IPS-NIHi7 (cell line): ENCODE measurements at regions not wholly inside any gene's neighbourhood (a gene's known extent, or its start where the extent isn't known, plus 50 kb on each side); places are given as distances from the start of the nearest gene placed in this dataset.
"Not testable (repeated sequence)": the region's sequence is repeated elsewhere in the genome, so short reads cannot be mapped to it uniquely, and the experiment has no call there.

ENCODE experiments used
- DNase-seq: peaks from one replicate; pipeline ENCODE4 v3.0.0; 2012; ENCODE audit warnings: mixed read lengths; ENCODE audit errors: extremely low spot score

DNA sequence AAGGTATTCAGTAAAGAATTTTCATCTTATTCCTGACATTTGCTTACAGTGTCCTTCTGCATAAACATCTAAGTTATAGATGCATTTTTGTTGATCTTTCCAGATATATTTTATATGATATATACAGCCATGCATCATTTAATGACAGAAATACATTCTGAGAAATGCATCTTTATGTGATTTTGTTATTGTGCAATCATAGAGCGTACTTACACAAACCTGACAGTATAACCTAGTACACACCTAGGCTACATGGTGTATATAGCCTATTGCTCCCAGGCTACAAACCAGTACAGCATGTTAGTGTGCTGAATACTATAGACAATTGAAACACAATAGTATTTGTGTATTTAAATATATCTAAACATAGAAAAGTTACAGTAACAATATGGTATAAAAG is 642.0 kb downstream of the XPNPEP1 start:
- DNase-seq, result no peak

DNA sequence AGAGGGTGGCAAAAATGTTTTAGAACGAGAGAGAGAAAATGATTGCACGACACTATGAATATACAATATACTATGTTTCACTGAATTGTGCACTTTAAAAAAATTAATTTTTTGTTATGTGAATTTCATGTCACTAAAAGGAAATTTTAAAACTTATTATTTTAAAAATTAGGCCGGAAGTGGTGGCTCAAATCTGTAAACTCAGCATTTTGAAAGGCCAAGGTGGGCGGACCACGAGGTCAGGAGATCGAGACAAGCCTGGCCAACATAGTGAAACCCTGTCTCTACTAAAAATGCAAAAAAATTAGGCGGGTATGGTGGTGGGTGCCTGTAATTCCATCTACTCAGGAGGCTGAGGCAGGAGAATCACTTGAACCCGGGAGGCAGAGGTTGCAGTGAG is 642.5 kb downstream of the XPNPEP1 start:
- no peak for DNase-seq

DNA sequence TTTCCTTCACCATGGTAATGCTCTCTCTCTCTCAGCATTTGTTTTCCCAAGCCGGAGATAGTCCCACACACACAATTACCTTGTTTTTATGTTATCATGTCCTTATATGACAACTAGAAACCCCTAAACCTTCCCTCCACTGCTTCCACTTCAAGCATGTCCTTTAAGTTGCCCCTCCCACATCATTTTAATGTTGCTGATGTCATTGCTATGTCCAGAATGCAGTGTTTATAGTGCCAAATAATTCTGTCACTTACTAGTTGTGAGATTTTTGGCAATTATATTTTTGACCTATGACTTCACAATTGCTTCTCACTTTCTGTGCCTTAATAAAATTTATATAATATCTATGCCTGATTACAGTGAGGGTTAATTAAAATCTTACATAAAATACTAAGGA is 645.9 kb downstream of the XPNPEP1 start:
- no peak for DNase-seq

DNA sequence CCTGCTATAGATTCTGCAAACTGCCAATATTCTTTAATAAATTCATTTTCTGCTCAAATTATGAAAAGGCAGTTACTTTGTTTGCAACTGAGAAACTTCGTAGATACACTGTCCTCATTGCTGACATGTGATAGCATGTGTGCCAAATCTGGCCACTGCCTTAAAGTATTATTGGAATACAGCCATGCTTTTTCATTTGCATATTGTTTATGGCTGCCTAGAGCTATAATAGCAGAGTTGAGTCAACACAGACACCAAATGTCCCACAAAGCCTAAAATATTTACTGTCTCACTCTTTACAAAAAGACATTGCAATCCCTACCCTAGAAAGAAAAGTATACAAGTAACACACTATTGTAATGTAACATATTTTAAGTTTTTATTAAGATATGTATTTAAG is 647.4 kb downstream of the XPNPEP1 start:
- no peak for DNase-seq

DNA sequence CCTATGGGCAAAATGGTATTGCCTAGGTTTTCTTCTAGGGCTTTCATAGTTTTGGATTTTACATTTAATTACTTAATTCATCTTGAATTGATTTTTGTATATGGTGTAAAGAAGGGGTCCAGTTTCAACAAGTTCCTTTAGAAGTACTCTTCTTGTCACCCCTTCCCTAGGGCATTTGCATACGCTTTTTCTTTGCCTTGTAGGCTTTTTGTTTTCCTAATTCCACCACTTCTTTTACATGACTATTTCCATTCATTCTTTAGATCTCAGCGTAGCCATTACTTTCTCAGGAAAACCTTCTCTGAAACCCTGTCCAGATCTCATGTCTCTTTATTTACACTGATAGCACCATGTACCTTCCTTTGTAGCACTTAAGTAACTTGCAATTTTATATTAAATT is 648.6 kb downstream of the XPNPEP1 start:
- no peak for DNase-seq

DNA sequence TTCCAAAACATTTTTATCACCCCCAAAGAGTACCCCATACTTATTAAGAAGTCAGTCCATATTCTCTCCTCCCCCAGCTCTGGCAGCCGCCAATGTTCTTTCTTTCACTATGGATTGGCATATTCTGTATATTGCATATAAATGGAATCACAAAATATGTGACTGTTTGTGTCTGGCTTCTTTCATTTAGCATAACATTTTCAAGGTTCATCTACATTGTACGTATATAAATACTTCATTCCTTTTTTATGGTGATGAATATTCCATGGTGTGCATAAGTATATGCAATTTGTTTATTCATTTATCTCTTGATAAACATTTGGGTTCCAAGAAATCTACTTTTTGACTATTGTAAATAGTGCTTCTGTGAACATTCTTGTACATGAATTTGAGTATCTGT is 653.1 kb downstream of the XPNPEP1 start:
- no peak for DNase-seq

DNA sequence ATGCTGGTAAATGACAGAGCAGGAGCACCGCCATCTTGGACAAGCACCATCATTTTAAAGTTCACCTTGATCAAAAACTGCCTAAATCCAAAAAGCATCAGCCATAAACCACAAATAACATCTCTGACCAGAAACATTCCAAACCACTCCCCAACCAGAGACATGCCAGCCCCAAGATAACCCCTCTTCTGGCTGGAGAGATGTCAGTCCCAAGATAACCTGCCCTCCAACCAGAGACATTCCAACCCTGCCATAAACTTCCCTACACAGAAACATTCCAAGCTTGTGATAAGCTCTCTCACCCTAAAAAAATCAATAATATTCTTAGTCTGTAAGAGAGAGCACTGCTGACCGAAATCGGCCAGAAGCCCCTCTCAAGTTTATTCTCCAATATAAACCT is 659.3 kb downstream of the XPNPEP1 start:
- DNase-seq, result no peak

DNA sequence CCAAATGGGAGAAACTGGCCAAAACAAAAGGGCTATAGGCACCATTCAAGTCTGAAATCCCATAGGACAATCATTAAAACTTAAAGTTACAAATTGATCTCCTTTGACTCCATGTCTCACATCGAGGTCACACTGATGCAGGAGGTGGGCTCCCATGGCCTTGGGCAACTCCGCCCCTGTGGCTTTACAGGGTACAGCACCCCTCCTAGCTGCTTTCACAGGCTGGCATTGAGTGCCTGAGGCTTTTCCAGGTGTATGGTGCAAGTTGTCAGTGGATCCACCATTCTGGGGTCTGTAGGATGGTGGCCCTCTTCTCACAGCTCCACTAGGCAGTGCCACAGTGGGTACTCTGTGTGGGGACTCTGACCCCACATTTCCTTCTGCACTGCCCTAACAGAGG is 662.1 kb downstream of the XPNPEP1 start:
- no peak for DNase-seq

DNA sequence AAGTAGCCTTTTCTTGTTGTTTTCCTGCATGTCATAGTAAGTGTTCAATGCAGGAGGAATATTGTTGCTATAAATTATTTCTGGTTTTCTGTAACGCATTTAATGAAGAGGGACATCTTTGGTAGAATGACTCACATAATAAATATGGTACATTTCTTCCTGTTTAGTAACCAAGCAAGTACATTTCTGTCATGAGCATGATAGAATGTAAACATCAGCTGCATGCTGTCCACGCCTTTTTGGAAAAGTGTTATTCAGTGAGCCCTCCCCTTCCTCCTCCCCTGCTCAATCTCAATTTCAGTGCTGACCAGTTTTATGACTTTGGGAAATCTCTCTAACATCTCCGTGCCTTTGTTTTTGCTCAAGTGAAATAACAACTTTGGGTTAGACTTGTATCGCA is 664.0 kb downstream of the XPNPEP1 start:
- no peak for DNase-seq

DNA sequence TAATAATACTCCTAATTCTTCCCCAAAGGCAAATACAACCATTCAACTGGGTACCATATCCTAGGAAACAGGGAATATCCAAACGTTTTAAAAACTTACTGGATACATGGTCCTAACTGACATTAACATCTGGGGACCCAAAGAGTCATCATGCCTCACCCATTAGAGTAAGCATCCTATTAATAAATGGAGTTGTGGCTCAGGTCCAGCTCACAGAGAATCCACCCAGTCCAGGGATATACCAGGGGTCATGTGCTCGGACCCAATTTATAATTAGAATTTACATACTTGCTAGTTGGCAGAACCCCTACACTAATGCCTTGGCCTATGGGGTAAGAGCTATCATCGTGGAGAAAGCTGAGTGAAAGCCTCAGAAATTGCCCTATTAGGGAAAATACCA is 670.0 kb downstream of the XPNPEP1 start:
- no peak for DNase-seq

DNA sequence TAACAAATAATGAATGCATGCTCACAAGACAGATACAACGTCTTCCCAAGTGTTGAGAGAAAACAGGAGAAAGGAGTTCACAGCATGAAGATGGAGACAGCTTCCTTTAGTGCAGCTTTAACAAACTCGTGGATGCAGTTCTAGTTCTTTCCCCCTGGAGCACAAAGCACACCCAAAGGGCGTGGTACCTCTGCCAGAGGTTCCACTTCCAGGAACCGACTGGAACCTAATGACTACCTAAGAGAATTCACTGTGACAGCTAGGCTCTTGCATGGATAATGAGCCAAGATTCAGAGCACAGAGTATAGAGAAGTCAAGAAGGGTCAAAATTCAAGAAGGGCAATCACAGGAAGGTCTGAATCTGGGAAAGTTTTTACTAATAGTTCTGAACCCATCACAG is 673.2 kb downstream of the XPNPEP1 start:
- no peak for DNase-seq

DNA sequence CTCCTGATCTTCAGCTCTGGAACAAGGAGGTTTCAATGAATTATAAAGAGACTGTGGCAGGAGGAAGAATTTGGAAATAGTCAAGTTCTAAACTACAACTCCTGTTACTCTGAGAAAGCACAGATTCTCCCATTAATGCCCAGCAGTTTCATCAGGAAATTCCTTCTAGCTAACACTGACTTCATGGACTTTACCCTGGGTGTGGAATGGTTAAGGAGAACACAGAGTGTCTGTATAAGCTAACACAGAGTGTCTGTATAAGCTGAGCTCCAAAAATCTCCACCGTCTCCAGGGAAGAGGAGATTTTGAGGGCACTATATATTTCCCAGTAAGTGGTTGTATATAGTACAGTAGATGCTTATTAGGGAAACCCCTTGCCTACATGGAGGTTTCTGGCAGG is 675.5 kb downstream of the XPNPEP1 start:
- DNase-seq, result no peak

DNA sequence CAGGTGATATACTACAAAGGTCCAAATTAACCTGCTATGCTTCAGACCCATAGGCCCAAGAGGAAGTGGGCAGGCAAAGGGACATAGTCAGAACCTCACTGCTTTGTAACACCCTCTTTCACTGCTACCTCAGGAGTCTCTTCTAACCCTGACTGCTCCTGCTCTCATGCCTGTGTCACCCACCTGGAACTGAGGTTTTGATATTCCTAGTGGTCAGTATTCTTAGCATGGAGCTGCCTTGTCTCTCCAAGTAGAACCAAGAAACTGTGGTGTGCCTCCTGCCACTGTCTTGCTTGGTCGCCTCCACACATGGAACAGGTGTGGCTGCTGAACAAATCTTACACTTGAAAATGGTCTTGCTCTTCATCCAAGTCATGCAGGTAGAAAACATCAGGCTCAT is 677.5 kb downstream of the XPNPEP1 start:
- DNase-seq, result no peak

DNA sequence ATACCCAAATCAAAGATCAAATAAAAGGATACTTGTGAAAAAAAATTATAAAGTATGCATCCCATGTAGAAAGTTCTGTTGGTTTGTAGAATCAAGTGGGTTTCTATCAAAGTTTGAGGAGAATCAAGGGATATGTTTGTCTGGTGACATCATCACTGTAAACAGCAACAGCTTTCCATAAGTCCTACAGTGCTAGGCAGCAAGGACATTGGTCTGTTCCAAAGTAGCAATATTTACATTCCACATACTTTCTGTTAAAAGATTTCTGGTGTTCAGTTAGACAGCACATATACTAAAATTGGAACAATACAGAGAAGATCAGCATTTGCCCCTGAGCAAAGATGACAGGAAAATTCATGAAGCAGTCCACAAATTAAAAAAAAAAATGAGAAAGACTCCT is 683.9 kb downstream of the XPNPEP1 start:
- DNase-seq, result no peak

DNA sequence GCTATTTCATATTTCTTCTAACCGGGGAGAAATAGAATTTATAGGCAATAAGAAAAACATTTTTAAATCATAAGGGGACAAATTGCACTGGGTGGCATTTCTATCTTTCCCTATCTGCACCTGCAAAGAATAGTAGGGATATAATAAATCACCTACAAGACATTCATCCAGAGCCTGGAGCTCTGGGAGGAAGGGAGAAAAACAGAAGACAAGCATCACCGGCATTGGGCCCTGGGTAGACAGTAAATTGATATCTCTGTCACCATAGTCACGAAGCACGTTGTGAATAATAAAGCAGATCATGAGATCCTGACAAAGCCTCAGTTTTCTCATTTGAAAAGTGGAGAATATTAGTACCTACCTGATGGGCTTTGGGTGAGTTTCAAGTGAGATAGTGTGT is 685.6 kb downstream of the XPNPEP1 start:
- no peak for DNase-seq

DNA sequence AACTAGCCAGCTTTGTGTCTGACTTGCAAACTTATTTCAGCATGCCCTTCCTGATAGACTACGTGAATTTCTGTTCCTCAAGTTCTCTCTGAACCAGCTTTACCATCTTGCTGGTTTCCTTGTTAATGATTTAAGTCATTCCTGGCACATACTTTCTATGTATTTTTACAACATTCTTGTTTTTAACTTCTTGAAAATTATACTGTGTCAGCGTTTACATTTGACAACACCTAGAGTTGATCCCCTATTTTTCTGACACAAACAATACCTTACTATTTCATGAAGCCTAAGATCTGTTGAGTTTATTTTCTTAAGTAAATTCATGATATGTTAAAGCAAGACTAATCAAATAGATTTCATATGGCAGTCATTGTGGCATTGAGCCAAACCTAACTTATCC is 686.3 kb downstream of the XPNPEP1 start:
- no peak for DNase-seq

DNA sequence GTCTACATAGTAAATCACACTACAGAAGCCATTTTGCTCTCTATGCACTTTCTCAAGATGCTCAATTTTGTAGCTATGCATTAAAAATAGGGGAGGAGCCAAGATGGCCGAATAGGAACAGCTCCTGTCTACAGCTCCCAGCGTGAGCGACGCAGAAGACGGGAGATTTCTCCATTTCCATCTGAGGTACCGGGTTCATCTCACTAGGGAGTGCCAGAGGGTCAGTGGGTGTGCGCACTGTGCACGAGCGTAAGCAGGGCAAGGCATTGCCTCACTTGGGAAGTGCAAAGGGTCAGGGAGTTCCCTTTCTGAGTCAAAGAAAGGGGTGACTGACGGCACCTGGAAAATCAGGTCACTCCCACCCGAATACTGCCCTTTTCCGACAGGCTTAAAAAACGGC is 699.8 kb downstream of the XPNPEP1 start:
- DNase-seq, result not testable (repeated sequence)

DNA sequence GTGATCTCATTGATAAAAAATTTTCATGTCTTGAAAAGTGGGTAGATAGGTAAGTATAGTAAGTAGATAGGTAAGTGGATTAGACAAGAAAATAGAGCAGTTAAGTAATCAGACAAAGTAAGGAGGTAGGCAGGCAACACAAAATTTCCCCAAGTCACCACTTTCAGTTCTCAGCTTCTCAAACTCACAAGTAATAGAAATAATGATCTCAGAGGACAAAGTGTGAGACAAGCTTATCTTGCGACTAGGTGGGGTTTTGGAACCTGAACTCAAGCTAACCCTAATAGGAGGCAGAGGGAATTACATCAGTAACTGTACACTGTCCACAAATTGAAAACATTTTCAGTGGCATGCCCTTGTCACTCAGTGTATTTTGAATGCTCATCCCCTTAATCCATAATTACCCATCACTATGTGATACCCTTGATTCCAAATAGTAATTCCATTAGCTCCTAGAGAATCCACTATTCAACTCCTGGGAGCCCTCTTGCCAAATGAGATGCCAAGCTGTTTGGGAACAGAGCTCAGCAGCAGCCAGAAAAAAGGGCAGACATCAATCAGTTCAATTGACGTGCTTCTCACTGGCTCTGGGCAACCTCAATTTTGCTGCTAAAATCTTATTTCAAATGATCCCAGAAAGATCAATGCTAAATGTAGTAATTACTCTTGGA is 703.2 kb downstream of the XPNPEP1 start:
- DNase-seq, result no peak

DNA sequence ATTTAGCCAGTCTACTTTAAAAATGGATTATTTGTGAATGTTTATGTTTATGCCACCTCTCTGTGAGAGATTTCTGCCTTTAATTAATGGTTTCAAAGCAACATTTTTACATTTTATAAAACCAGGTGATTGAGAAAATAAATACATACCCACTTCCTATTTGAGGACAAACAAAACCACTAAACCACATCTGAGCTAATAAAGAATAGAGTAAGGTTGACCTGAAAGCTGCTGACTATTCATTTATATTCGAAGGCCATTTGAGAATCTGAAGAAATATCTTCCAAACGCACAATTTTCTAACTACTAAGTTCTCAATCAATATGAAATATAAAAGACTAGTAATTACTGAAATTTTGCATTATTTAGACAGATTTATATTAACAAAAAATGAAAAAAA is 705.1 kb downstream of the XPNPEP1 start:
- no peak for DNase-seq

DNA sequence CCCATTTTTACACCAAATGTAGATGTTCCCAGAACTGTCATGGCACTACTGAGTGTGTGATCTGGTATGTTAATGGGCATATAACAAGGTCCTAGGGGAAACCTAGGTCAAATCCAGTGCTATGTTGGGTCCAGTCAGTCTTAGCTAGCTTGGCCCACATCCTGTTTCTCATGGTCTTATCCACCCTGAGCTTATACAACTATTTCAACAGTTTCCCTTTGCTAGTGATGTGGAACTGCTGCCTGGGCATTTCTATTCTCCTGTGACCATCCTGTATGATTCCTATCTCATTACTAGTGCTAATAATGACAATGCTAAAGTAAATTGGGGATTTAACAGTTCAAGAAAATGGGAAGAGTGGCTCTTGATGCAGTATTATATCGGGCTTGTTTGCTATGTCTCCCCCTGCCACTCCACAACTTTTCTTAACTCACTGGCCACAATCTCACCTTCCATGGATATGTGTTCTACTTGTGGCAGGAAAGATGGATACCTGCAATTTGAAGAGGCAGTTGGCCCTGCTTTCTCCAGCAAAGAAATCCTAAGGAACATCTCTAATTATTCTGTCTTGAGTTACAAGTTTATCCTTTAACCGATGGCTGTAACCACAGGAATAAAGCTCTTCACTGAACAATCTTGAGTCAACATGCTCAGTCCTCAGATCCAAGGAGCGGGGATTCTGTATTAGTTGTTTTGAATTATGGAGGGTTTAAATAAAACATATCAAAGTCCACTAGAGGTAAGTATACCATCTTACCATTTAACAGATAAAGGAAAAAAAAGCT is 707.8 kb downstream of the XPNPEP1 start:
- no peak for DNase-seq

DNA sequence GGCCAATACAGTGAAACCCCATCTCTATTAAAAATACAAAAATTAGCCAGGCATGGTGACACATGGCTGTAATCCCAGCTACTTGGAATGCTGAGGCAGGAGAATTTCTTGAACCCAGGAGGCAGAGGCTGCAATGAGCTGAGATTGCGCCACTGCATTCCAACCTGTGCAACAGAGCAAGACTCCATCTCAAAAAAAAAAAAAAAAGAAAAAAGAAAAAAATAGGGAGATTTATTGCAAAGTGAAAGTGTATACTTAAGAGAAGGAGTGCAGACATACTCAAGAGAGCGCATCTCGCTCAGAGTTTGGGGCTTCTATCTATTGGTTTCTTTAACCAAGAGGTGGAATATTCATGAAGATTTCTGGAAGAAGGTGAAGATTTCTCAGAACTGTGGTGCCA is 708.4 kb downstream of the XPNPEP1 start:
- not testable (repeated sequence) for DNase-seq

DNA sequence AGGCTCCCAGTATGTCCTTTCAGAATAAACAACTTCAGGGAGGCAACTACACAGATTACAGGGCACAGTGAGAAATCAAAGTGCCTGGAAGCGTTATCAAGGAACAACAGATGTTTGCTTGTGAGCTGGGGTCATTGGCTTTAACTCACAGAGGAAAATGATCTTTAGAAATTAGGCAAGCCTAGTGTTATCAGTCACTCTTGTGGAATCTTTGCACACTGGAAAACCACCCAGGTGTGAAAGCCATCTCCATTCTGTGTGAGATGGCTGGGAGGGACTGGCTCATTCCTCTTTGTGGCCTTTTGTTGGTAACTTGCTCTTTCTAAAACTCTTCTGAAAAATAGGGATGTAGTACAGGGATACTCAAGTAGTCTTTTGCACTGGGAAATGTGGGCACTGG is 716.0 kb downstream of the XPNPEP1 start:
- no peak for DNase-seq

DNA sequence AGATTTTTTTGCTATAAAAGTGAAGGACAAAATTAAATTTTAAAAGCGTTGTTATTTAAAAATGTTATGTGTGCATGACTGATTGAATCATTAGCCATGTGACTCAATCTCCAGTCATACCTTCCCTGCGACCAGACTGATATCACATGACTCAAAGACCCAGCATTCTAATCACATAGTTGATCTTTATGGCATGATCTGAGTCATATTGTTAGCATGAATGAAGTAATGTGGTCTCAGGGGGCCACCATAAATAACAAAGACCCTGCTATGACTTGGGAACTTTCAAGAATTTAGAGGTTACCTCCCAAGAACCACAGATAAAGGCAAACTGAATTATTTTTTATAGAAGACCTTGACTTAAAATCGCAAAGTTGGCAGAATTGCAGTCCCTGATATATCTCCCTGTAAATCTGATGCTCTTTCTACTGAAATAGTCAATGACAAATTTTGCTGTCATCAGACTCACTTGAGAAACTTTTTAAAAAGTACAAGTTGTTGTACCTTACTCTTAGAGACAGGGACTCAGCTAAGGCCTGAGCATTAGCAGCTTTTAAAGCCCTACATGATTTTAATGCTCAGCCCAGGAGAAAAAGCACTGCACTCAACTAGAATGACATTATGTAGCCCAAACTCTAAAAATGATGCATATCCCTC is 717.3 kb downstream of the XPNPEP1 start:
- DNase-seq, result no peak
